DMS53 treated with DMSO at 0.1 percent for 48 hours (cell line): ENCODE measurements at regions not wholly inside any gene's neighbourhood (a gene's known extent, or its start where the extent isn't known, plus 50 kb on each side); places are given as distances from the start of the nearest gene placed in this dataset.

Source experiments
- DNase-seq: peaks from one replicate; lab custom pipeline; 2025; ENCODE audit not compliant: unreplicated experiment; lab: John Stamatoyannopoulos, UW

- DNase-seq: no peak
These were observed 390.0 kb upstream of the NOVA1 start for GRCh38 chr14:26987744-26988363.

DNA sequence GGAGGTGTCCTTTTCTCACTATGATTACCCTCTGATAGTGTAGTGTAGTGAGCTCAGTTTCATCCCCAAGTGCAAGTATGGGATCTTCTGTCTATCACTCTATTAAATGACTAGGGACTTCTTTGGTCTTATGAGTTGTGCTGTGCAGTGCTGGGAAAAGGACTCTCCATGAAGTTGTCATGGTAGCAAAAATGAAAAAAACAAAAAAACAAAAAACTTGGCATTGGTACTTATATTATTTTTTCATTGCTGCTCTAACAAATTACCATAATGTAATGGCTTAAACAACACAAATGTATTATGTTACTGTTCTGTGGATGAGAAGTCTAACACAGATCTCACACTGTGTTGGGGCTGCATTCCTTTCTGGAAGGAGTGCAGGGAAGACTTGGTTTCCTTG is 393.1 kb upstream of the NOVA1 start:
- DNase-seq: no peak

DNA sequence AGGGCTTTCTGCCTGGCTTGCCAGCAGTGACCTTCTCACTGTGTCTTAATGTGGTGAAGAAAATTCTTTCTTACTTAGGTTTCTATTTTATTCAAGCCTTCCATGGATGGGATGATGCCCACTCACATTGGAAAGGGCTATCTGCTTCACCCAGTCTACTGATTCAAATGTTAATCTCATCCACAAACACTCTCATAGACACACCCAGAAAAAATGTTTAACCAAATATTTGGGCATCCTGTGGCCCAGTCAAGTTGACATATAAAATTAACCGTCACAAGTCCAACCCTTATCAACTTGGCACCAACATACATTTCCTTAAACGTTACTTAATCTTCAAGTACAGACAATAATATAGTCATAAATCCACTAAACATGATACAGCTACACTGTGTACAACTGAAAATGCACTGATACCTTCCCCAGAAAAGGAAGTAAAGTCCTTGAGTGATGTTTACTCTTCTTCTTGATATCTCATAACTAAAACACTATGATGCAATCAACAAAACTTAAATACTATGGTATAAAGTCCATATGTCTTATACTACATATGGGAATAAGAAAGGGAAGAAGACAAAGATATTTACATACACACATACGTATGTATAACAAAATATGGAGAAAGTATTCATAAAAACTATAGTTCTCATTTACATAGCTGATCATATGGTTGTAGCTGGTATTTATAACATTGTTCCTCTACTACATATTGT is 394.7 kb upstream of the NOVA1 start:
- DNase-seq: no peak

DNA sequence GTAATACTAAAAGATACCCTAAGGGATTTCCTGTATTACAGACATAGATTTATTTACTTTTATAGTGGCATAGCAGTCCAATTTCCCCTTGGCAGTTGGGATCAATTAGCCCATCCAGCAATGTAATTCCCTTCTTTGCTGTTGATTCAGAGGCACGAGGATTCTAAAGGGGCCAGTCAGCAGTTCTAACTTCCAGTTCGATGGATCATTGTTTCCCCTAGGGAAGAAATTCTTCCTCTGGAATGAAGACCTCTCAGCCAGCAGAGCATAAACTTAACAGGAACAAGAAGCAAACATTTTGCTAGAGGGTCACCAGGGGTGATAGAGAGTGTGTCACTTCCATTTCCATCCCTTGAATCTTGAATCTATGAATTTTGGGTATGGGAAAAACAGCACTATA is 395.7 kb upstream of the NOVA1 start:
- DNase-seq: no peak

DNA sequence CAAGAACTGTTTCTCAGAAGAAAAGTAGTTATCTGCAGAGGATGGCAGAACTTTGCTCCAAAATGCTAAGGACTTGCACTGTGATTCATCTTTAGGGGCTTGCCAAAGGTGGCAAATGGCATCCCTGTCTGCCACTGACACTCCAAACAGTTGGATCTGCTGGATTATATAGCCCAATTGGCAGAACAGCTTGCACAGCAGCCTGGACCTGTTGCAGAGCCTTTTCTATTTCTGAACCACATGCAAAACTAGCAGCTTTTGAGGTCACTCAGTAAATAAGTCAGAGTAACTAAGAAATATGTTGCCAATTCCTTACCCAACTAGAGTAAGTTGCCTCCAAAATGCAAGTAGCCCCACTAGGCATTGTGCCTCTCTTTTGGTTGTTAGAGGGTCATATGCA is 397.5 kb upstream of the NOVA1 start:
- DNase-seq: no peak

DNA sequence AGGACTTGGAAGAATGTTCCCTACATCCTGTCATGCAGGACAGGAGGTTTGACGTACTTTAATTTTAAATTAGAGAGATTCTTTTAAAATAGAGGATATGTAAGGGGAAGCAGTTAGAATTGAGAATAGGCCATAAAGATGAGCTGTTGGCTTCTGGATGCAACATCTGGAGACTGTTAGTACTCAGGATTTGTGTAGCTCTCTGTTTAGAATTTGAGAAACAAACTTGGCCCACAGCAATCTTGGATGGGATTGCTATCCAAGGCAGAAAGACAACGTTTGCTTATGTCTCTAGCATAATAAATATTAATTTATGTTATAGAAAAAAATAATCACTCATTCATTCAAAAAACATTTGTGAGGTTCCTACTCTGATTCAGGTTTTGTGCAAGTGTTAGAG is 398.4 kb upstream of the NOVA1 start:
- no peak for DNase-seq

DNA sequence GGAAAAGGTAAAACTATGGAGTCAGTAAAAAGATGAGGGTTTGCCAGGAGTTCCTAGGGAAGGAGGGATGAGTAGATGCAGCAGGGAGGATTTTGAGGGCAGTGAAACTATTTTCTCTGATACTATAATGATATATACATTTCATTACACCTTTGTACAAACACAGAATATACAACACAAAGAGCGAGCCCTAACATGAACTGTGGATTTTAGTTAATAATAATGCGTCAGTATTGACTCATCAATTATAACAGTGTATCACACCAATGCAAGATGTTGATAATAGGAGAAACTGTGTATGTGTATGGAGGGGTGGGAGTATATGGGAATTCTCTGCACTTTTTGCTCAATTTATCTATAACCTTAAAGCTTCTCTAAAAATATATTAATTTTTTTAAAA is 404.3 kb upstream of the NOVA1 start:
- DNase-seq: no peak

DNA sequence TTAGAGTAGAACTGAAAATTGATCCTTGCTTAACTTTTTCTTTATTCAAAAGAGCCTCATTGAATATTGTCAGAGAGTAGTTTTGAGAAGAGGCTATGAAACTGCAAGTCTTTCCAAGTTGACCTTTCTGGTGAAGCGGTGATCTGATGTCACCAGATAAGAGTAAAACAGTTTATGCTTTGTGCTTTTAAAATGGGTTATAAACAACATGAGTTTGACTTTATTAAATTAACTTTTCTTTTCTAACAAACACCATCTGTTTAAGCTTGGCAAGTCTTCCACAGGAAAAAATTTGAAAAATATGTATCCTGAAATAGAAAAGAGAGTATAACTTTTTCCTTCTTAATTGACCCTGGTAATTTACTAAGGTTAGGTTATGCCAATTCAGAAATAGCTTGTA is 408.7 kb upstream of the NOVA1 start:
- no peak for DNase-seq

DNA sequence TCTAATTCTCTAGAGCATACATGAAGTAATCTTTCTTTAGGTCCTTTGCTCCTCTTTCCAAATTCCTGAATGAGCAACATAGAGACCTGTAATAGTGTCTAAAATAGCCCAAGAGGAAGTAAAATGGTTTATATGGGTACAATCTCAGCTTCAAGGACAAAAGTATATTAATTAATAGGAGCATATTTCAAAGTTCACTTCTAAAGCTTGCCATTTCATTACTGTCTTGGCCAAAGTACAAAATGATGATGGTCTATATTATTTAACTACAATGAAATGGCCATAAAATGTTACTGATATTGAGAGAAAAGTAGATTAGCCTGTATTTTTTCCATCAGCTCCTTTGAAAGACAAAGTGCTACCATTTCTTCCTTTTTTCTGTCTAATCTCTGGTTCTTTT is 410.4 kb upstream of the NOVA1 start:
- DNase-seq: no peak

- no peak for DNase-seq
These were observed 414.8 kb upstream of the NOVA1 start for GRCh38 chr14:27012641-27013040.

GRCh38 chr14:27013678-27014077 is 415.8 kb upstream of the NOVA1 start:
- DNase-seq: no peak

- no peak for DNase-seq
These were observed 417.2 kb upstream of the NOVA1 start for GRCh38 chr14:27015065-27015464.

DNA sequence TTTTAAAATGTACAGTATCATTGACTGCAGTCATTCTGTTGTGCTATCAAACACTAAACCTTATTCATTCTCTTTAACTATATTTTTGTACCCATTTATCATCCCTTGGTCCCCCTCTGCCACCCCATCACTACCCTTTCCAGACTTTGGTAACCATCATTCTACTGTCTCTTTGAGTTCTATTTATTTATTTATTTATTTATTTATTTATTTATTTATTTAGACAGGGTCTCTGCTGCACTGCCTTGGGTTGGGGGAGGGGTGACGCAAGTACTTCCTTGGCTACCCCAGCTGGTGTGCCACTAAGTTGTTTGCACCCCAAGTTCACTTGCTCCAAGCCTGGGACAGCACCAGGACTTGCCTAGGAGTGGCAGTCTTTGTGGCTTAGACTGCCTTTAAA is 427.8 kb upstream of the NOVA1 start:
- DNase-seq: no peak

DNA sequence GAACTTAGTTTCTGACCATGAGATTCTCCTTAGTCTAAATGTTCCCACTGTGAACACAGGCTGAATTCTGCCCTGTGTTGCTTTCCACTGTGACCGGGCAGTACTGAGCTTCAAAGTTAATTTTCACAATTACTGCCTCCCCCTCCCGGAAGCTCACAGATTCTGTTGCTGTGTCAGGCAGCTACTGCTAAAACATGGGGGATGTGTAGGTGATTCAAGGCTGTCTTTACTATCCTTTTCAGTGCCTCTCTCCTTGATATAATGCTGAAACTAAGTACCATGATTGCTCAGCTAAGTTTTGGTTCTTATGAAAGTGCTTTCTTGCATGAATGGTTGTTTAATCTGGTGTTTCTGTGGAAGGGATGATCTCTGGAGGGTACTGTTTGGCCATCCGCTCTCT is 428.3 kb upstream of the NOVA1 start:
- DNase-seq: no peak

- DNase-seq: no peak
These were observed 442.7 kb upstream of the NOVA1 start for GRCh38 chr14:27040552-27040951.

DNA sequence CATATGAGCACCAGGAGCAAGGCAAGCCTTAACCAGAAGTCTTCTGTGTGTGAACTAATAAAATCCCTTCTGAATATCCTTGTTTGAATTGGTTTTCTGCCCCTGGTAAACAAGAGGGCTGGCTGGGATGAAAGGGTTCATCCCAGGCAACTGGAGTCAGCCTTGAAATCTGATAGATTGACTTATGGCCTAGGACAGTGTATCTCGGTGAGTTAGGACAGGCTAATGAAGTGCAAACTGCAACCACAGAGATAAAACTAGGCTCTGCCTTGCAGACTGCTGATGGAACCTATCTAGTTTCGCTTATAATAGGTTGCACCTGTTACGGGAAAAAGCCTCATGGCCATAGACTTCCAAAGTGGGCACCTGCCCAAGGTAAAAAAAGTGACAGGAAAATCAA is 451.9 kb upstream of the NOVA1 start:
- no peak for DNase-seq

GRCh38 chr14:27050208-27050607 is 452.4 kb upstream of the NOVA1 start:
- no peak for DNase-seq

DNA sequence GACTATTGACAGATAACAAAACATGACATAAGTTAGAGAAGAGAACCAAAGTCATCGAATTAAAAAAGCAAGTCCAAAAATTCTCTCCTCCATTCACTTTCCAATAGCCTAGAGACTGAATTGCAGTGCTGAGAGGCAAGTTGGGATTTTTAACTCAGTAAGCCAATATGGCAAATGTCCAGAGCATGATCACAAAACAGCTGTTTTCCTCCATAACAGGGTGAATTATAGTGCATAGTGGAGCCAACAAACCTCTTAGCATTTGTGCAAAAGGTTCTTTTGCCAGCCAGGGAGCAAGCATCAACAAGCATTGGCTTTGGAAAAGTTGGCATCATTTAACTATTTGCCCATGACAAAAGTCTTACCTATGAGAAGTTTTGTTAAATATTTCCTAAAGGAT is 458.8 kb upstream of the NOVA1 start:
- DNase-seq: no peak

DNA sequence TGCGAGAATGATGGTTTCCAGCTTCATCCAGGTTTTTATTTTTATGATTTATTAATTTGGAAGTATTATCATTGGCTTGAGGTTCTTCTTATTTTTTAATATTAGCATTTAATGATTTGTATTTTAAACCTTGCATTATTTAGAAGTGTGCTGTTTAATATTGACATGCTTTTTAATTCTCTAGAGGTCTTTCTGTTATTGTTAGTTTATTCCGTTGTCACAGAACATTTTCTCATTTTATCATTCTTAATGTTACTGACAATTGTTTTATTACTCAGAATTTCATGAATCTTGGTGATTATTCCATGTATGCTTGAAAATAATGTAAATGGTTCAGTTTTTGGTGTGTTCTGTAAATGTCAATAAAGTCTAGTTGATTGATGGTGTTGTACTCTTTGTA is 463.5 kb upstream of the NOVA1 start:
- no peak for DNase-seq

- DNase-seq: no peak
These were observed 466.1 kb upstream of the NOVA1 start for GRCh38 chr14:27063959-27064358.

- DNase-seq: no peak
These were observed 468.1 kb upstream of the NOVA1 start for GRCh38 chr14:27065886-27066285.

GRCh38 chr14:27067961-27068360 is 470.1 kb upstream of the NOVA1 start:
- DNase-seq: no peak

DNA sequence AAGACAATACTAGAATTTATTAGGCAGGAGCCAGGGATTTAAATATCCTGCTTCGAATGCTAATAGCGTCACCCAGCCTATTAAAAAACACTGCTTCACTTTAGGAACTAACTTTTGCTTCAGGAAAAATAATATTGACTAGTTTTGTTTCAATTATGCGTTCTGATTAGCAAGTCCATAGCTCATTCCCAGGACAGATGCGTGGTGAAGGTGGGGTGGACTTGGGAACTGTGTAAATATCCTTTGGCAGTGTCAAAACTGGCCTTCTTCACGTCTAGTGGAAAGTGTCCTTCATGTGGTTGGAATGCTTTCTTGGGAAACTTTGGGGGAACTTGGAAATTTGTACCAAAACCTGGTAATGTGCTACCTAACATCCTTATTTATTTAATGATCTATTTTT is 474.8 kb upstream of the NOVA1 start:
- no peak for DNase-seq
